DOHH2 (cell line): ENCODE measurements at regions not wholly inside any gene's neighbourhood (a gene's known extent, or its start where the extent isn't known, plus 50 kb on each side); places are given as distances from the start of the nearest gene placed in this dataset.

Source experiments
- H3F3A ChIP-seq: fragments of 200-600 bp; sonication (generic), shearing (Covaris generic); 2 replicates; pipeline ENCODE4 v1.6.0; 2016; ENCODE audit warnings: antibody characterized with exemption, mild to moderate bottlenecking; ENCODE audit not compliant: control insufficient read depth, insufficient read depth
- H3K27ac ChIP-seq: fragments of 200-600 bp; sonication (generic); 2 replicates; pipeline ENCODE4 v1.5.1; 2014; ENCODE audit warnings: low read depth, mild to moderate bottlenecking, low read length, moderate library complexity
- H3K27me3 ChIP-seq: fragments of 200-600 bp; sonication (generic); 2 replicates; pipeline ENCODE4 v1.6.1; 2014; ENCODE audit warnings: mild to moderate bottlenecking, low read length, mixed read lengths; ENCODE audit not compliant: control insufficient read depth
- H3K36me3 ChIP-seq: fragments of 200-600 bp; sonication (generic); 2 replicates; pipeline ENCODE4 v1.6.1; 2014; ENCODE audit warnings: mild to moderate bottlenecking, low read length, moderate library complexity, mixed read lengths; ENCODE audit not compliant: control insufficient read depth
- H3K4me1 ChIP-seq: fragments of 200-600 bp; sonication (generic); 2 replicates; pipeline ENCODE4 v1.6.1; 2014; ENCODE audit warnings: mild to moderate bottlenecking, low read length, mixed read lengths; ENCODE audit not compliant: control insufficient read depth
- H3K4me2 ChIP-seq: fragments of 200-600 bp; sonication (generic); 2 replicates; pipeline ENCODE4 v1.6.0; 2014; ENCODE audit warnings: mild to moderate bottlenecking, low read length, moderate library complexity
- H3K4me3 ChIP-seq: fragments of 200-600 bp; sonication (generic); 2 replicates; pipeline ENCODE4 v1.5.1; 2014; ENCODE audit warnings: mild to moderate bottlenecking, low read length, mixed read lengths
- H3K79me2 ChIP-seq: fragments of 200-600 bp; sonication (generic); 2 replicates; pipeline ENCODE4 v1.6.1; 2014; ENCODE audit warnings: mild to moderate bottlenecking, low read length, mixed read lengths; ENCODE audit not compliant: control insufficient read depth
- H3K9me2 ChIP-seq: fragments of 200-600 bp; sonication (generic); replicated peaks from 2 replicates; pipeline ENCODE4 v1.6.1; 2014; ENCODE audit warnings: mild to moderate bottlenecking, low read length, mixed read lengths; ENCODE audit not compliant: control insufficient read depth
- H3K9me3 ChIP-seq: fragments of 200-600 bp; sonication (generic); 2 replicates; pipeline ENCODE4 v1.6.1; 2014; ENCODE audit warnings: antibody characterized with exemption, low read length, mixed read lengths; ENCODE audit not compliant: control insufficient read depth, insufficient read depth
- H4K20me1 ChIP-seq: fragments of 200-600 bp; sonication (generic); 2 replicates; pipeline ENCODE4 v1.6.0; 2014; ENCODE audit warnings: low read depth, mild to moderate bottlenecking, antibody characterized with exemption, low read length, moderate library complexity; ENCODE audit not compliant: control insufficient read depth, insufficient read depth
- EZH2phosphoT487 ChIP-seq: fragments of 200-600 bp; sonication (generic); IDR thresholded peaks from 2 replicates; pipeline ENCODE4 v1.6.1; 2017; ENCODE audit warnings: borderline replicate concordance, mild to moderate bottlenecking, antibody characterized with exemption, low read length, moderate library complexity, mixed read lengths
- TF ChIP-seq, protein P1 (sequence below): fragments of 200-600 bp; sonication (generic); IDR thresholded peaks from one replicate; pipeline ENCODE4 v1.5.1; 2014; ENCODE audit warnings: antibody characterized with exemption, mild to moderate bottlenecking, low read depth, low read length; ENCODE audit not compliant: poor library complexity, severe bottlenecking

DNA sequence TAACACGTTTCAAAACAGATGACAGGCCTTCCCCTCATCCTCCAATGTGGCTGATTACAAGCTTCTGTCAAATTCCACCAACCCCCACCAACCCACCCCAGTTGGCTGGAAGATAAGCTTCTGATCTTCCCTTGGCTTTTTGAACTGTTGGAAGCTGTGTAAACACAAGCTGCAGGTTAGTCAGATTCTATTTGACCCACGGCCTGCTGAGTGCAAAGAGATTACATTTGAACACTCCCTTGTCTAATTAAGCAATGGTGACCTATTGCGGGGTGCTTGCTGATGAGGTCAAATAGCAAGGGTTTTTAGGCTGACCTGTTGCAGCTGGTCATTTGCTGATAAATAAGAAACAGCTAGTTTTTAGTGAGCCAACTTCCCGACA is 379.7 kb downstream of the BMP2 start:
- no peaks in the 10 kb centered on the region for H3K36me3 ChIP-seq
- no peaks in the 10 kb centered on the region for H3K9me3 ChIP-seq
- H3K9me2 ChIP-seq, result no peaks in the 10 kb centered on the region
- no peaks in the 10 kb centered on the region for H3K4me1 ChIP-seq
- no peak overlapping the region for H3K4me3 ChIP-seq
- no peak overlapping the region for H3K4me2 ChIP-seq
- H3K79me2 ChIP-seq, result no peaks in the 10 kb centered on the region
- no peaks in the 10 kb centered on the region for H3F3A ChIP-seq
- no peak for TF ChIP-seq EZH2phosphoT487
- TF ChIP-seq, protein P1, sequence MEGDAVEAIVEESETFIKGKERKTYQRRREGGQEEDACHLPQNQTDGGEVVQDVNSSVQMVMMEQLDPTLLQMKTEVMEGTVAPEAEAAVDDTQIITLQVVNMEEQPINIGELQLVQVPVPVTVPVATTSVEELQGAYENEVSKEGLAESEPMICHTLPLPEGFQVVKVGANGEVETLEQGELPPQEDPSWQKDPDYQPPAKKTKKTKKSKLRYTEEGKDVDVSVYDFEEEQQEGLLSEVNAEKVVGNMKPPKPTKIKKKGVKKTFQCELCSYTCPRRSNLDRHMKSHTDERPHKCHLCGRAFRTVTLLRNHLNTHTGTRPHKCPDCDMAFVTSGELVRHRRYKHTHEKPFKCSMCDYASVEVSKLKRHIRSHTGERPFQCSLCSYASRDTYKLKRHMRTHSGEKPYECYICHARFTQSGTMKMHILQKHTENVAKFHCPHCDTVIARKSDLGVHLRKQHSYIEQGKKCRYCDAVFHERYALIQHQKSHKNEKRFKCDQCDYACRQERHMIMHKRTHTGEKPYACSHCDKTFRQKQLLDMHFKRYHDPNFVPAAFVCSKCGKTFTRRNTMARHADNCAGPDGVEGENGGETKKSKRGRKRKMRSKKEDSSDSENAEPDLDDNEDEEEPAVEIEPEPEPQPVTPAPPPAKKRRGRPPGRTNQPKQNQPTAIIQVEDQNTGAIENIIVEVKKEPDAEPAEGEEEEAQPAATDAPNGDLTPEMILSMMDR, result no peak
- no peaks in the 10 kb centered on the region for H3K27me3 ChIP-seq
- H4K20me1 ChIP-seq, result no peaks in the 10 kb centered on the region
- no peak overlapping the region for H3K27ac ChIP-seq

DNA sequence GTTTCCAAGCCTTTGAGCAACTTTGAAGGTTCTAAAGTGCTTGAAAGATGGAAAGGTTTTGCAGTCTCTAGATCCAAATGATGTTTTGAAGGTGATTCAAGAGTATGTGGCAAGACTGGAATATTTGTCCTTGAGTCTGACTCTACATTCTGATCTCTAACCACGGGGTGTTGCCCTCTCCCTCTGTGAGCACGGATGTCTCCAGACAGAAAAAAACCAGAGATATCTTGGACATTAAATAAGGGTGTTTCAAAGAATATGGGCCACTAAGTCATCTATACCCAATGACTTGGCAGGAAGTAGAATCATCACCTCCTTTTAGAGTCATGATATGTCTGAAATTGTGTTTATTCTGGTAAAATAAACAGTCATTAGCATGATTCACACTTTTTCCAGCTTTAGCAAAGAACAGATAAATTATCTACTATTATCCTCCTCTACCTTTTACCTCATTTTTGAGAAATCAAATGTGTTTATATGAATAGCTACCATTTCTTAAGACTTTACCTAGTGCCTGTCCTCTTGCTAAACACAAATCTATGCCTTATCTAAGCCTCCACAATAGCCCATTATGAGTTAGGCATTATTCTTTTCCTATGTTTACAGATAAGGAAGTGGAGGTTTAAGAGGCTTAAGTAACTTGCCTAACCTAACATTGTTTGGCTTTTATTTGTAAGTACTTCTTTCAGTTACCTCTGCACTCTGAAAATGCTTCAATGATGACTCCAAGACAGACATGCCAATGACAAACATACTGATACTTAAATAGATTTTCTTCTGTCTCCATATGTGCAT is 384.4 kb downstream of the BMP2 start:
- no peaks in the 10 kb centered on the region for H3K27me3 ChIP-seq

DNA sequence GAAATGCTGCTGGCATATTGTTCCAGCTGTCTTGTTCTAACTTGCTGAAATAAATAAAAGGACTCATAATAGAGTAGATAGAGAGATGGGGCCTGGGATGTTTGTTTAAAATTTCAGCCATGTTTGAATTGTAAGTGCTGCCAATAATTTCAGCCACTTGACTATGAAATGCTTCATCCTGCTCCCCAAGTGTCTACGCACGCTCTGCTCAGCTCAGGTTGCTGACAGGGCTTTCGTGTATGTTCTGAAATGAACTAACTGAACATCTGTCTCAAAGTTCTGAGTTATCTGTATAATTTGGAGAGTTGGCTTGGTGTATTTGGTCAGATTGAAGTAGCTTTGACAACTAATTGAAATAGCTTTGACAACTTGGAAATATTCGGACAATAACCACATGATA is 387.8 kb downstream of the BMP2 start:
- no peak for TF ChIP-seq EZH2phosphoT487
- H3K9me2 ChIP-seq, result no peaks in the 10 kb centered on the region
- H3F3A ChIP-seq, result no peaks in the 10 kb centered on the region
- no peak overlapping the region for H3K27ac ChIP-seq
- H3K27me3 ChIP-seq, result no peaks in the 10 kb centered on the region
- H3K4me3 ChIP-seq, result no peak overlapping the region
- H3K9me3 ChIP-seq, result no peaks in the 10 kb centered on the region
- H3K4me1 ChIP-seq, result no peaks in the 10 kb centered on the region
- no peaks in the 10 kb centered on the region for H3K36me3 ChIP-seq
- H4K20me1 ChIP-seq, result no peaks in the 10 kb centered on the region
- H3K4me2 ChIP-seq, result no peak overlapping the region
- H3K79me2 ChIP-seq, result no peaks in the 10 kb centered on the region

More for the DNA sequence above, 384.4 kb downstream of the BMP2 start:
- Histone ChIP-seq H3K79me2 (no peaks in the 10 kb centered on the region), H3K9me3 (no peaks in the 10 kb centered on the region), H3K4me2 (no peak overlapping the region), H3K9me2 (no peaks in the 10 kb centered on the region), H3K36me3 (no peaks in the 10 kb centered on the region), H3F3A (no peaks in the 10 kb centered on the region), H3K4me3 (no peak overlapping the region), H4K20me1 (no peaks in the 10 kb centered on the region), H3K4me1 (no peaks in the 10 kb centered on the region), H3K27ac (no peak overlapping the region)
- TF ChIP-seq EZH2phosphoT487, result no peak
- TF ChIP-seq, protein P1, result no peak

DNA sequence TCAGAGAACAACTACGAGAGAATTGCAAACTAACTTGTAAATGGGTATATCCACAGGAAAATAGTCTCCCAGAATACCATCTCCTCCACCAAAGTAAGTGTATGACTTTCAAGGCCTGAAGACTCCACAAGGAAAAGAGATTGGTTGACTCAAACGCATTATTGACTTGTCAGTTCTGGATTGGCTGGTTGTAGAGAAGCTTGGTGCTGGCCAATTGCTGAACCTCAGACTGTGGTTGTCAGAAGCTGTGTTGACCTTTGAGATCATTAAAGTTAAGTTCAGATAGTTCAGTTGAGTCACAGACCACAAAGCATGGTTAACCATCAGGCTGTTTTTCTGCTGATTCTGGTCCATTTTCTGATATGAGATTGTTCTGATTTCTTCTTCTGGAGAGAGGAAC is 388.3 kb downstream of the BMP2 start:
- TF ChIP-seq EZH2phosphoT487, result no peak
- TF ChIP-seq, protein P1, result no peak
- no peaks in the 10 kb centered on the region for H3K9me2 ChIP-seq
- H3K36me3 ChIP-seq, result no peaks in the 10 kb centered on the region
- no peaks in the 10 kb centered on the region for H3F3A ChIP-seq
- H3K4me1 ChIP-seq, result no peaks in the 10 kb centered on the region
- no peak overlapping the region for H3K4me3 ChIP-seq
- H3K27me3 ChIP-seq, result no peaks in the 10 kb centered on the region
- no peak overlapping the region for H3K4me2 ChIP-seq
- no peaks in the 10 kb centered on the region for H4K20me1 ChIP-seq
- no peaks in the 10 kb centered on the region for H3K79me2 ChIP-seq
- no peak overlapping the region for H3K27ac ChIP-seq
- H3K9me3 ChIP-seq, result no peaks in the 10 kb centered on the region
